Inflammatory macrophage treated with lipopolysaccharide for 1 hour (primary cell): ENCODE measurements at regions not wholly inside any gene's neighbourhood (a gene's known extent, or its start where the extent isn't known, plus 50 kb on each side); places are given as distances from the start of the nearest gene placed in this dataset.

Experiments used
- DNase-seq, 2 donors: peaks; one replicate each; pipeline ENCODE4 v3.0.0-alpha.2; 2020 to 2022

DNA sequence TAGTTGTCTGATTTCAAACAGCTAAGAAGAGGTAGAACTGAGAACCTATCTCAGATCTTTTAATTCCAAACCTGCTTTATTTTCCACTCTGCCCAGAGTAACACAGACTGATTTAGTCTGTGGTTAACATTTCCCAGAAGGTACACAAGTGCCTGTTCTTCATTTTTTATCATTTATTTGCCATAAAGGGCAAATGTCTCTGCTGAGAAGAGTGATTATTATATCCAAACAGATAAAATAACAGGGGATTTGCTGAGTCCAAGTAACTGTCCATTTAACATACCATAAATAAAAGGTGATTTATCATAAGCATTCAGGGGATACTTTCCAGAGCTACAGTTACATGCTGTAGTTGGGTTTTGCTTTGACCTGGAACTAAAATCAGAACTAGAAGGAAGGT, 617.7 kb downstream of the MBD2 start:
- no peak for DNase-seq

GRCh38 chr18:53605198-53605597, 619.3 kb downstream of the MBD2 start:
- DNase-seq: no peak

DNA sequence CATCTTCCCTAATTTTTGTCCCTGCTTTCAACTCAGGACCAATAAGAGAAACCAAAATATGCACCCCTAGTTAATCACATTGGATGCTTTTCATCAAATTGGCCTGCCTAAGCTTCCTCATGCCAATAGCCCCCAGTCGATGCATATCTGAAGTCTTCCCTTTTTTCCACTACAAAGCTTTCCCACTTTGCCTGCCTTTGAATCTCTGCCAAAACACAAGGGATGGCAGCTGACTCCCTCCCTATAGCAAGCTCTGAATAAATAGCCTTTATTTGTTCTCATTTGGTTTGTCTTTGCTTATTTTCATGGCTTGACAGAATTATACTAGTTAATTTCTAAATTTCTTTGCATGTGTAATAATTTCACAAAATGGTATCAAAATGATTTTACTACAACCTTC, 621.2 kb downstream of the MBD2 start:
- no peak for DNase-seq

DNA sequence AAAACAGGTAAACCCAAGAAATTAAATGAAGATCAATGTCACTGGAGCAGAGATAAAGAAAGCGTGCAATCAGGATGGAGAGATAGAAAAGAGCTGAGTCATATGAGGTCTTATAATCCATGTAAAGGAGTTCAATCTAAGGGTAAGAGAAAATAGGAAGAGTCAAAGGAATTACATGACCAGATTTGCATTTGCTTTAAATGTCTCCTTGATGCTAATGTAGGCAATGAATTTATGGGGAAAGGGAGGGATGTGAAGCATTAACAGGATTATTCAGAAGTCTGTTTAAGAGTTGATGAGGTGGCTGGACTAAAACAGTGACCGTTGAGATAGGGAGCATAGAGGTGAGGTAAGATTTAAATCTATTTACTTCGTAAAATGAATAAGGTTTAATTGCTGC, 623.1 kb downstream of the MBD2 start:
- DNase-seq: no peak

DNA sequence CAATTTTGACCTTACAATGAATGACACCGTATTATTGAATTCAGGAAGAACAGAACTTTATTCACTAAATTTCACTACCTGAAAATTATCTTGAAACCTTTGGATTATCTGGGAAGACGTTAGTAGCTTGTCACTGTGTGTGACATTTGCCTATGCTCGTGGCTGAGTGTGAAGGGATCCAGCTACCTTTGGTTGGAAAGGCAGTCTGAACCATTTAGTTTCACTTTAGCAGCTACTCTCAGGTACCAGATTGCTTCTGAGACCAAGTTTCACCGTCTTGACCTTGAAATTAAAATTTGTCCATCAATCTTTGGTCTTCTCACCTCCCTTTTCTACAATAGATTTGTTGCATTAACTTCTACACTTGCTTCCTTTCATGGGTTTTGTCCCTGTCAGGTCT, 637.5 kb downstream of the MBD2 start:
- DNase-seq: no peak
